OCI-LY7 (cell line): ENCODE measurements at regions not wholly inside any gene's neighbourhood (a gene's known extent, or its start where the extent isn't known, plus 50 kb on each side); places are given as distances from the start of the nearest gene placed in this dataset.

Experiments
- EZH2phosphoT487 ChIP-seq: fragments of 200-600 bp; sonication (generic); IDR thresholded peaks from 2 replicates; pipeline ENCODE4 v1.6.1; 2018; ENCODE audit warnings: low read depth, borderline replicate concordance, mild to moderate bottlenecking, mixed run types, antibody characterized with exemption, low read length, moderate library complexity, mixed read lengths
- TF ChIP-seq, protein P1 (sequence below): fragments of 200-600 bp; sonication (generic); conservative IDR thresholded peaks from 2 replicates; pipeline ENCODE4 v1.5.1; 2014; ENCODE audit warnings: mild to moderate bottlenecking, antibody characterized with exemption, low read length, moderate library complexity, mixed read lengths

DNA sequence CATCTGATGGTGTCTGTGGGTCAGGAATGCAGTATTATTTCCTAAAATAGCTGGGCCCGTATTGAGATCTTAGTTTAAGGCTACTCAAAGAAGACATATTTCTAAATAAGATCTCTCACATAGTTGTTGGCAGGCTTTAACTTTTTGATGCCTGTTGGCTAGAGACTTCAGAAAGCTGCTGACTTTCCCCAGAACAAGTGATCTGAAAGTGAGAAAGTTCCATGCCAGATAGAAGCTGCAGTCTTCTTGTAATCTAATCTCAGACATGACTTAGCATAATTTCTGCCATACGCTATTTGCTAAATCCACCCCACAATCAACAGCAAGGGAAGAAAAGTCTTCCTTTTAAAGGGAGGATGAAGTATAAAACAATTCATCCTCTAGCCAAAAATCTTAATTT lies 867.1 kb downstream of the IGSF11 start:
- TF ChIP-seq, protein P1, sequence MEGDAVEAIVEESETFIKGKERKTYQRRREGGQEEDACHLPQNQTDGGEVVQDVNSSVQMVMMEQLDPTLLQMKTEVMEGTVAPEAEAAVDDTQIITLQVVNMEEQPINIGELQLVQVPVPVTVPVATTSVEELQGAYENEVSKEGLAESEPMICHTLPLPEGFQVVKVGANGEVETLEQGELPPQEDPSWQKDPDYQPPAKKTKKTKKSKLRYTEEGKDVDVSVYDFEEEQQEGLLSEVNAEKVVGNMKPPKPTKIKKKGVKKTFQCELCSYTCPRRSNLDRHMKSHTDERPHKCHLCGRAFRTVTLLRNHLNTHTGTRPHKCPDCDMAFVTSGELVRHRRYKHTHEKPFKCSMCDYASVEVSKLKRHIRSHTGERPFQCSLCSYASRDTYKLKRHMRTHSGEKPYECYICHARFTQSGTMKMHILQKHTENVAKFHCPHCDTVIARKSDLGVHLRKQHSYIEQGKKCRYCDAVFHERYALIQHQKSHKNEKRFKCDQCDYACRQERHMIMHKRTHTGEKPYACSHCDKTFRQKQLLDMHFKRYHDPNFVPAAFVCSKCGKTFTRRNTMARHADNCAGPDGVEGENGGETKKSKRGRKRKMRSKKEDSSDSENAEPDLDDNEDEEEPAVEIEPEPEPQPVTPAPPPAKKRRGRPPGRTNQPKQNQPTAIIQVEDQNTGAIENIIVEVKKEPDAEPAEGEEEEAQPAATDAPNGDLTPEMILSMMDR: no peak
- no peak for TF ChIP-seq EZH2phosphoT487
